AG04449 (cell line): ENCODE measurements at regions not wholly inside any gene's neighbourhood (a gene's known extent, or its start where the extent isn't known, plus 50 kb on each side); places are given as distances from the start of the nearest gene placed in this dataset.
"Not testable (repeated sequence)": the region's sequence is repeated elsewhere in the genome, so short reads cannot be mapped to it uniquely, and the experiment has no call there.

Experiments
- CTCF ChIA-PET: fragments of 350-600 bp; formaldehyde crosslinking; extraction: SDS; loops from one replicate; lab custom pipeline; 2021; ENCODE audit warnings: antibody characterized with exemption; lab: Yijun Ruan, JAX
- POLR2A ChIA-PET: fragments of 400-600, 350-600 bp; formaldehyde crosslinking; extraction: SDS; loops from one replicate; lab custom pipeline; 2020; ENCODE audit warnings: antibody characterized with exemption, inconsistent platforms; lab: Yijun Ruan, JAX
- DNase-seq: peaks from one replicate; pipeline ENCODE4 v3.0.0-alpha.2; 2010; ENCODE audit warnings: low read depth, low spot score
- H3K4me3 ChIP-seq: 2 replicates; pipeline ENCODE4 v1.5.1; 2011; ENCODE audit warnings: low read depth, mild to moderate bottlenecking, control low read depth, low read length
- CTCF ChIP-seq: IDR thresholded peaks from one replicate; pipeline ENCODE4 v1.5.1; 2011; ENCODE audit warnings: mild to moderate bottlenecking, moderate library complexity, low read length, control low read depth, inconsistent platforms; ENCODE audit not compliant: insufficient read depth; ENCODE audit errors: missing control alignments

- no peak for TF ChIP-seq CTCF
- ChIA-PET POLR2A (no interaction called here), CTCF (no interaction called here)
- no peak for DNase-seq
- no peak overlapping the region for H3K4me3 ChIP-seq
These were observed 162.3 kb downstream of the NDUFA12 start for GRCh38 chr12:94841177-94841576.

GRCh38 chr12:94839347-94839746, 164.2 kb downstream of the NDUFA12 start:
- ChIA-PET CTCF (no interaction called here), POLR2A (no interaction called here)
- H3K4me3 ChIP-seq: no peak overlapping the region
- no peak for TF ChIP-seq CTCF
- DNase-seq: no peak

GRCh38 chr12:94836952-94837670, 166.4 kb downstream of the NDUFA12 start:
- CTCF ChIA-PET, DNase-seq, POLR2A ChIA-PET: not testable (repeated sequence)

GRCh38 chr12:94834036-94834625, 169.4 kb downstream of the NDUFA12 start:
- ChIA-PET POLR2A (no interaction called here), CTCF (interaction anchor here (0.9 kb wide), 1 partner anchor 15 kb away, joined by 3 read pairs; no protein-coding TSS in a partner anchor)
- TF ChIP-seq CTCF: no peak
- no peak for DNase-seq
- no peak overlapping the region for H3K4me3 ChIP-seq

More at GRCh38 chr12:94836952-94837670, 166.4 kb downstream of the NDUFA12 start:
- H3K4me3 ChIP-seq: not testable (repeated sequence)

GRCh38 chr12:94832780-94833681, 170.5 kb downstream of the NDUFA12 start:
- CTCF ChIA-PET: no interaction called here
- no peak overlapping the region for H3K4me3 ChIP-seq
- POLR2A ChIA-PET: no interaction called here
- DNase-seq: peak; percentile 19
- TF ChIP-seq CTCF: no peak

- DNase-seq: no peak
- ChIA-PET CTCF (no interaction called here), POLR2A (no interaction called here)
- no peak overlapping the region for H3K4me3 ChIP-seq
- TF ChIP-seq CTCF: no peak
These were observed 171.4 kb downstream of the NDUFA12 start for GRCh38 chr12:94832105-94832504.
